ENCODE measurements at regions not wholly inside any gene's neighbourhood (a gene's known extent, or its start where the extent isn't known, plus 50 kb on each side); places are given as distances from the start of the nearest gene placed in this dataset.

- intact Hi-C loops (cut with DNase I): no loop called here
- no peaks in the 10 kb centered on the region for H3K9me3 ChIP-seq
- no peaks in the 10 kb centered on the region for H3K27me3 ChIP-seq
- DNase-seq: no peak
- no peak overlapping the region for H3K27ac ChIP-seq
- H3K4me1 ChIP-seq: no peaks in the 10 kb centered on the region
- TF ChIP-seq POLR2A (IDR thresholded peaks at IDR 0.05) (no peak), CTCF (IDR thresholded peaks at IDR 0.05) (no peak)
- no peak overlapping the region for H3K4me3 ChIP-seq
- no peaks in the 10 kb centered on the region for H3K36me3 ChIP-seq
- 41 to 82% methylated on average over 4 of the region's 4 CpGs for WGBS, 2 donors
Observed at GRCh38 chr3:99515891-99516290, 122.5 kb upstream of the COL8A1 start.

- intact Hi-C loops (cut with DNase I): loop anchor here (10.0 kb wide), 1 partner anchor 246 kb away; no protein-coding TSS in a partner anchor
- no peaks in the 10 kb centered on the region for H3K9me3 ChIP-seq
- 59 to 70% methylated on average over 5 of the region's 5 CpGs for WGBS, 2 donors
- no peak for TF ChIP-seq CTCF (IDR thresholded peaks at IDR 0.05)
- peaks cover 0 to 2% (median 0%) of the 10 kb centered on the region in 3 donors for H3K4me1 ChIP-seq
- H3K4me3 ChIP-seq: no peak overlapping the region
- no peaks in the 10 kb centered on the region for H3K27me3 ChIP-seq
- DNase-seq: no peak
- H3K27ac ChIP-seq: no peak overlapping the region
- no peaks in the 10 kb centered on the region for H3K36me3 ChIP-seq
Observed at GRCh38 chr3:99509224-99509623, 129.2 kb upstream of the COL8A1 start.

GRCh38 chr3:99508191-99508590 is 130.2 kb upstream of the COL8A1 start:
- TF ChIP-seq CTCF (IDR thresholded peaks at IDR 0.05): no peak
- TF ChIP-seq POLR2A (IDR thresholded peaks at IDR 0.05): no peak
- intact Hi-C loops (cut with DNase I): loop anchor here (10.0 kb wide), 1 partner anchor 247 kb away; no protein-coding TSS in a partner anchor
- no peak overlapping the region for H3K27ac ChIP-seq

GRCh38 chr3:99505646-99506269 is 132.6 kb upstream of the COL8A1 start:
- intact Hi-C loops (cut with DNase I): loop anchor here (10.0 kb wide), 1 partner anchor 249 kb away; no protein-coding TSS in a partner anchor
- H3K4me1 ChIP-seq: peaks cover 0 to 12% (median 7%) of the 10 kb centered on the region in 3 donors

More at GRCh38 chr3:99508191-99508590, 130.2 kb upstream of the COL8A1 start:
- Histone ChIP-seq H3K9me3 (no peaks in the 10 kb centered on the region), H3K4me3 (no peak overlapping the region), H3K4me1 (peaks cover 0 to 11% (median 5%) of the 10 kb centered on the region in 3 donors), H3K27me3 (no peaks in the 10 kb centered on the region), H3K36me3 (no peaks in the 10 kb centered on the region)
- DNase-seq: no peak

More at GRCh38 chr3:99505646-99506269, 132.6 kb upstream of the COL8A1 start:
- Histone ChIP-seq H3K27ac (peak overlapping the region in 2 of 4 donors; percentile 51 to 68), H3K36me3 (no peaks in the 10 kb centered on the region), H3K9me3 (no peaks in the 10 kb centered on the region), H3K27me3 (no peaks in the 10 kb centered on the region), H3K4me3 (no peak overlapping the region)
- TF ChIP-seq CTCF (IDR thresholded peaks at IDR 0.05): no peak
- no peak for TF ChIP-seq POLR2A (IDR thresholded peaks at IDR 0.05)
- 36 to 61% methylated on average over 7 of the region's 7 CpGs for WGBS, 2 donors
- no peak for DNase-seq

Data from esophagus squamous epithelium (tissue), 5 donors.